Keratinocyte (primary cell): ENCODE measurements at regions not wholly inside any gene's neighbourhood (a gene's known extent, or its start where the extent isn't known, plus 50 kb on each side); places are given as distances from the start of the nearest gene placed in this dataset.

Experiments
- DNase-seq: peaks from one replicate; pipeline ENCODE4 v3.0.0-alpha.2; 2011; ENCODE audit warnings: low read depth, missing footprints, low spot score
- FAIRE-seq: peaks from 2 replicates; lab custom pipeline; 2011; peaks lifted over from hg19 to GRCh38; lab: Jason Lieb, UNC
- H2AFZ ChIP-seq: 2 replicates; pipeline ENCODE4 v1.6.0; 2012; ENCODE audit warnings: low read length, control low read depth, inconsistent platforms; ENCODE audit not compliant: control insufficient read depth
- H3K27ac ChIP-seq: 2 replicates; pipeline ENCODE4 v1.5.1; 2011; ENCODE audit warnings: low read length; ENCODE audit not compliant: control insufficient read depth, insufficient read depth
- H3K27me3 ChIP-seq: 3 replicates; pipeline ENCODE4 v1.6.0; 2011; ENCODE audit warnings: low read length; ENCODE audit not compliant: control insufficient read depth, insufficient read depth; ENCODE audit errors: extremely low read depth
- H3K36me3 ChIP-seq, 2 experiments: 2 replicates in 1 of 2; 3 replicates in 1 of 2; pipeline ENCODE4 v1.5.1; 2011; ENCODE audit warnings: low read length in 2 of 2, mild to moderate bottlenecking in 1 of 2; ENCODE audit not compliant: control insufficient read depth in 2 of 2, insufficient read depth in 2 of 2; ENCODE audit errors: extremely low read depth in 1 of 2
- H3K4me1 ChIP-seq: 3 replicates; pipeline ENCODE4 v1.5.1; 2011; ENCODE audit warnings: low read length; ENCODE audit not compliant: control insufficient read depth, insufficient read depth; ENCODE audit errors: extremely low read depth
- H3K4me2 ChIP-seq: 3 replicates; pipeline ENCODE4 v1.6.0; 2011; ENCODE audit warnings: low read depth, low read length; ENCODE audit not compliant: control insufficient read depth, insufficient read depth; ENCODE audit errors: extremely low read depth
- H3K4me3 ChIP-seq, 3 experiments: fragments of 200-600 bp in 1 of 3; sonication (generic) in 1 of 3; 2 replicates in 2 of 3; 3 replicates in 1 of 3; pipeline ENCODE4 v1.5.1; 2011 to 2016; ENCODE audit warnings: low read length in 3 of 3, mild to moderate bottlenecking in 3 of 3, control low read depth in 2 of 3, inconsistent platforms in 1 of 3, low read depth in 1 of 3, mixed read lengths in 1 of 3, mixed run types in 1 of 3, moderate library complexity in 1 of 3; ENCODE audit not compliant: control insufficient read depth in 2 of 3, insufficient read depth in 2 of 3; ENCODE audit errors: extremely low read depth in 1 of 3
- H3K79me2 ChIP-seq: 2 replicates; pipeline ENCODE4 v1.6.0; 2012; ENCODE audit warnings: low read length; ENCODE audit not compliant: control insufficient read depth, insufficient read depth
- H3K9ac ChIP-seq: 3 replicates; pipeline ENCODE4 v1.6.0; 2011; ENCODE audit warnings: low read length; ENCODE audit not compliant: control insufficient read depth, insufficient read depth; ENCODE audit errors: extremely low read depth
- H3K9me1 ChIP-seq: 3 replicates; pipeline ENCODE4 v1.6.0; 2011; ENCODE audit warnings: low read length; ENCODE audit not compliant: control insufficient read depth, insufficient read depth; ENCODE audit errors: extremely low read depth
- H3K9me3 ChIP-seq: 2 replicates; pipeline ENCODE4 v1.5.1; 2012; ENCODE audit warnings: low read depth, low read length; ENCODE audit not compliant: control insufficient read depth
- H4K20me1 ChIP-seq: 3 replicates; pipeline ENCODE4 v1.6.0; 2011; ENCODE audit warnings: low read length; ENCODE audit not compliant: control insufficient read depth, insufficient read depth; ENCODE audit errors: extremely low read depth
- CTCF ChIP-seq, 3 experiments: IDR thresholded peaks in 1 of 3; conservative IDR thresholded peaks in 1 of 3; optimal IDR thresholded peaks in 1 of 3; 2 replicates in 2 of 3; 3 replicates in 1 of 3; pipeline versions ENCODE3 to v1.5.1; 2011; ENCODE audit warnings: low read length in 3 of 3, mild to moderate bottlenecking in 3 of 3, moderate library complexity in 2 of 3, control low read depth in 1 of 3, inconsistent platforms in 1 of 3; ENCODE audit not compliant: insufficient read depth in 2 of 3; ENCODE audit errors: extremely low read depth in 1 of 3
- EZH2 ChIP-seq: IDR thresholded peaks from one replicate; pipeline ENCODE4 v1.6.1; 2012; ENCODE audit warnings: inconsistent platforms, mild to moderate bottlenecking, low read length, moderate library complexity
- dilution Hi-C: fragments of 300-500 bp; cut with MboI; formaldehyde crosslinking; loops from one replicate; pipeline ENCODE4 v1.7.0; 2020; ENCODE audit warnings: low sequenced_read_pairs; ENCODE audit not compliant: extremely low pct_ligation_motif_present

DNA sequence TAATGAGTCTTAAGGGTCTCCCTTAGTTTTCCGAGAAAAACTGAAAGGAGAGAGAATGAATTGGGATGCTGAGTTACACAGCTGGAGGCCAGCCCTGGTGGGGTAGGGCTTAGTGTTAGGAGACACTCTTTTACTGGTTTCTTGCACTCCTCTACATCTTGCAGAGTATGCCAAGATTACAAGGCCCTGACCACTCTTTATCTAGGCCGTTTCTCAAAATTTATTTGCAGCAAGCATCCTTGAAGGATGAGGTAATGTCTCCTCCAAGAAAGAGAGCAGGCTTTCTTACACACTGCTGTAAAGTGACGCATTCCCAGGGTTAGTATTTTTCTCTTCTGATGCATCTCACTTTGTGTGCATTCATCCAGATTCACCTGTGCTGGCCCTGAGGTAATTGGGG is 166.2 kb downstream of the TDRD15 start:
- dilution Hi-C loops: no loop called here
- H4K20me1 ChIP-seq: no peaks in the 10 kb centered on the region
- no peak overlapping the region for H3K4me2 ChIP-seq
- TF ChIP-seq CTCF (optimal IDR thresholded peaks at IDR 0.05 in 1 of 3, IDR thresholded peaks at IDR 0.05 in 1 of 3, conservative IDR thresholded peaks at IDR 0.05 in 1 of 3; ENCODE audit: extremely low read depth in 1 of 3, insufficient read depth in 2 of 3, low read length in 3 of 3) (no peak), EZH2 (no peak)
- FAIRE-seq (no peak), DNase-seq (no peak)
- H3K79me2 ChIP-seq: no peaks in the 10 kb centered on the region
- H3K27me3 ChIP-seq: no peaks in the 10 kb centered on the region
- no peak overlapping the region for H2AFZ ChIP-seq
- no peak overlapping the region for H3K27ac ChIP-seq
- H3K9me3 ChIP-seq: no peaks in the 10 kb centered on the region
- no peaks in the 10 kb centered on the region for H3K9me1 ChIP-seq
- no peak overlapping the region for H3K9ac ChIP-seq
- H3K36me3 ChIP-seq: no peaks in the 10 kb centered on the region
- H3K4me1 ChIP-seq: no peaks in the 10 kb centered on the region
- H3K4me3 ChIP-seq: no peak overlapping the region

- H3K4me1 ChIP-seq: no peaks in the 10 kb centered on the region
- DNase-seq (no peak), FAIRE-seq (no peak)
These were observed 167.7 kb downstream of the TDRD15 start for GRCh38 chr2:21291426-21291825.

More at GRCh38 chr2:21291426-21291825, 167.7 kb downstream of the TDRD15 start:
- no peaks in the 10 kb centered on the region for H3K27me3 ChIP-seq
- no peaks in the 10 kb centered on the region for H3K79me2 ChIP-seq
- H3K4me2 ChIP-seq: no peak overlapping the region
- no peak for TF ChIP-seq CTCF (optimal IDR thresholded peaks at IDR 0.05 in 1 of 3, IDR thresholded peaks at IDR 0.05 in 1 of 3, conservative IDR thresholded peaks at IDR 0.05 in 1 of 3; ENCODE audit: extremely low read depth in 1 of 3, insufficient read depth in 2 of 3, low read length in 3 of 3)
- TF ChIP-seq EZH2: no peak
- no peaks in the 10 kb centered on the region for H3K9me3 ChIP-seq
- H3K9ac ChIP-seq: no peak overlapping the region
- no peaks in the 10 kb centered on the region for H4K20me1 ChIP-seq
- no peaks in the 10 kb centered on the region for H3K36me3 ChIP-seq
- dilution Hi-C loops: no loop called here
- no peak overlapping the region for H3K4me3 ChIP-seq
- H3K9me1 ChIP-seq: no peaks in the 10 kb centered on the region
- no peak overlapping the region for H3K27ac ChIP-seq
- no peak overlapping the region for H2AFZ ChIP-seq
